GM12878 (cell line): ENCODE measurements at regions not wholly inside any gene's neighbourhood (a gene's known extent, or its start where the extent isn't known, plus 50 kb on each side); places are given as distances from the start of the nearest gene placed in this dataset.

Source experiments
- CTCF ChIP-seq, 3 experiments: IDR thresholded peaks in 2 of 3; conservative IDR thresholded peaks in 1 of 3; 2 replicates each; pipeline ENCODE4 v1.5.1; 2011; ENCODE audit warnings: low read depth in 3 of 3, low read length in 3 of 3, mild to moderate bottlenecking in 3 of 3, control low read depth in 2 of 3, moderate library complexity in 2 of 3, inconsistent platforms in 1 of 3, mixed read lengths in 1 of 3; ENCODE audit not compliant: control insufficient read depth in 2 of 3, insufficient read depth in 1 of 3; ENCODE audit errors: extremely low read depth in 1 of 3
- EZH2 ChIP-seq: IDR thresholded peaks from 2 replicates; pipeline ENCODE4 v1.6.1; 2012; ENCODE audit warnings: low read depth, mild to moderate bottlenecking, control low read depth, inconsistent platforms, low read length, borderline replicate concordance; ENCODE audit not compliant: control insufficient read depth
- JUND ChIP-seq: IDR thresholded peaks from 2 replicates; pipeline ENCODE4 v1.6.1; 2012; ENCODE audit warnings: low read depth, mild to moderate bottlenecking, low read length, improper control_type of control experiment, moderate library complexity
- PBX3 ChIP-seq: IDR thresholded peaks from 2 replicates; pipeline ENCODE4 v1.6.1; 2011; ENCODE audit warnings: mild to moderate bottlenecking, low read depth, low read length, moderate library complexity; ENCODE audit not compliant: insufficient replicate concordance
- POLR2A ChIP-seq: IDR thresholded peaks from 2 replicates; pipeline ENCODE4 v1.6.1; 2011; ENCODE audit warnings: low read depth, mild to moderate bottlenecking, low read length
- RFX5 ChIP-seq: IDR thresholded peaks from 2 replicates; pipeline ENCODE4 v1.6.1; 2011; ENCODE audit warnings: low read depth, low read length, improper control_type of control experiment
- SPI1 ChIP-seq: IDR thresholded peaks from 2 replicates; pipeline ENCODE4 v1.6.1; 2011; ENCODE audit warnings: low read depth, mild to moderate bottlenecking, low read length, moderate library complexity, borderline replicate concordance; ENCODE audit not compliant: insufficient read depth

- no peak for TF ChIP-seq POLR2A
- no peak for TF ChIP-seq CTCF (IDR thresholded peaks at IDR 0.05 in 2 of 3, conservative IDR thresholded peaks at IDR 0.05 in 1 of 3; ENCODE audit: control insufficient read depth in 2 of 3, extremely low read depth in 1 of 3, insufficient read depth in 1 of 3, low read depth in 3 of 3, low read length in 3 of 3)
- TF ChIP-seq JUND, result no peak
- TF ChIP-seq RFX5, result no peak
- no peak for TF ChIP-seq PBX3
- TF ChIP-seq SPI1, result no peak
- TF ChIP-seq EZH2, result no peak
These were observed 90.1 kb downstream of the ZNF675 start for GRCh38 chr19:23596872-23597271.
